GM23248 (cell line): ENCODE measurements at regions not wholly inside any gene's neighbourhood (a gene's known extent, or its start where the extent isn't known, plus 50 kb on each side); places are given as distances from the start of the nearest gene placed in this dataset.

Experiments used
- EZH2 ChIP-seq: fragments of 200-600 bp; sonication (generic); IDR thresholded peaks from 2 replicates; pipeline ENCODE4 v1.6.1; 2018; ENCODE audit warnings: antibody characterized with exemption, mild to moderate bottlenecking; ENCODE audit not compliant: insufficient read depth, poor library complexity, severe bottlenecking
- EZH2phosphoT487 ChIP-seq: fragments of 200-600 bp; sonication (generic); IDR thresholded peaks from 2 replicates; pipeline ENCODE4 v1.6.1; 2018; ENCODE audit warnings: antibody characterized with exemption, moderate library complexity, mild to moderate bottlenecking, low read depth; ENCODE audit not compliant: insufficient read depth

GRCh38 chr1:199311478-199312262 lies 672.8 kb downstream of the PTPRC start:
- TF ChIP-seq EZH2 (no peak), EZH2phosphoT487 (no peak)
